Loucy (cell line): ENCODE measurements at regions not wholly inside any gene's neighbourhood (a gene's known extent, or its start where the extent isn't known, plus 50 kb on each side); places are given as distances from the start of the nearest gene placed in this dataset.

ENCODE experiments used
- H2AFZ ChIP-seq: fragments of 200-600 bp; sonication (generic); 2 replicates; pipeline ENCODE4 v1.6.0; 2016; ENCODE audit warnings: antibody characterized with exemption, mild to moderate bottlenecking, low read length, moderate library complexity
- H3F3A ChIP-seq: fragments of 200-600 bp; 2 replicates; pipeline ENCODE4 v1.6.0; 2016; ENCODE audit warnings: antibody characterized with exemption, low read depth, mild to moderate bottlenecking
- H3K27me3 ChIP-seq: fragments of 200-600 bp; sonication (generic); 2 replicates; pipeline ENCODE4 v1.6.1; 2014; ENCODE audit warnings: low read length, mild to moderate bottlenecking; ENCODE audit not compliant: insufficient read depth, poor library complexity, severe bottlenecking
- H3K36me3 ChIP-seq: fragments of 200-600 bp; sonication (generic); 2 replicates; pipeline ENCODE4 v1.6.1; 2016; ENCODE audit warnings: low read length; ENCODE audit not compliant: insufficient read depth
- H3K4me1 ChIP-seq: fragments of 200-600 bp; sonication (generic); 2 replicates; pipeline ENCODE4 v1.5.1; 2014; ENCODE audit warnings: low read length, mild to moderate bottlenecking; ENCODE audit not compliant: insufficient read depth, poor library complexity, severe bottlenecking
- H3K4me2 ChIP-seq: fragments of 200-600 bp; sonication (generic); 2 replicates; pipeline ENCODE4 v1.6.0; 2014; ENCODE audit warnings: antibody characterized with exemption, low read length, low read depth, mild to moderate bottlenecking; ENCODE audit not compliant: poor library complexity, severe bottlenecking
- H3K4me3 ChIP-seq: fragments of 200-600 bp; sonication (generic); 2 replicates; pipeline ENCODE4 v1.5.1; 2014; ENCODE audit warnings: low read length, mild to moderate bottlenecking, mixed read lengths; ENCODE audit not compliant: poor library complexity, severe bottlenecking
- H3K79me2 ChIP-seq: fragments of 200-600 bp; sonication (generic); 2 replicates; pipeline ENCODE4 v1.6.1; 2014; ENCODE audit warnings: low read length; ENCODE audit not compliant: insufficient read depth
- H3K9ac ChIP-seq: fragments of 200-600 bp; sonication (generic); 2 replicates; pipeline ENCODE4 v1.6.0; 2014; ENCODE audit warnings: mild to moderate bottlenecking, low read depth, low read length, moderate library complexity; ENCODE audit not compliant: poor library complexity, severe bottlenecking
- H3K9me2 ChIP-seq: fragments of 200-600 bp; sonication (generic); replicated peaks from 2 replicates; pipeline ENCODE4 v1.6.1; 2016; ENCODE audit warnings: low read depth, low read length, mixed read lengths
- H3K9me3 ChIP-seq: fragments of 200-600 bp; sonication (generic); 2 replicates; pipeline ENCODE4 v1.6.1; 2014; ENCODE audit warnings: mild to moderate bottlenecking, antibody characterized with exemption, low read length, low read depth; ENCODE audit not compliant: insufficient read depth
- H4K20me1 ChIP-seq: fragments of 200-600 bp; sonication (generic); 2 replicates; pipeline ENCODE4 v1.6.0; 2014; ENCODE audit warnings: antibody characterized with exemption, low read length, mild to moderate bottlenecking; ENCODE audit not compliant: insufficient read depth, poor library complexity, severe bottlenecking
- CTCF ChIP-seq: fragments of 200-600 bp; sonication (generic); conservative IDR thresholded peaks from 2 replicates; pipeline ENCODE4 v1.5.1; 2014; ENCODE audit warnings: mild to moderate bottlenecking, antibody characterized with exemption, low read length
- EZH2phosphoT487 ChIP-seq: fragments of 200-600 bp; IDR thresholded peaks from 2 replicates; pipeline ENCODE4 v1.6.1; 2018; ENCODE audit warnings: antibody characterized with exemption, mild to moderate bottlenecking, moderate library complexity, borderline replicate concordance

GRCh38 chr3:147483578-147483977, 74.4 kb downstream of the ZIC1 start:
- Histone ChIP-seq H3K4me1 (no peaks in the 10 kb centered on the region), H3K36me3 (no peaks in the 10 kb centered on the region), H3K79me2 (no peaks in the 10 kb centered on the region), H3F3A (no peaks in the 10 kb centered on the region), H3K9ac (no peak overlapping the region), H3K4me3 (no peak overlapping the region), H3K27me3 (no peaks in the 10 kb centered on the region), H4K20me1 (no peaks in the 10 kb centered on the region), H3K4me2 (no peak overlapping the region), H2AFZ (no peak overlapping the region), H3K9me2 (no peaks in the 10 kb centered on the region), H3K9me3 (no peaks in the 10 kb centered on the region)
- TF ChIP-seq EZH2phosphoT487 = no peak
- no peak for TF ChIP-seq CTCF

GRCh38 chr3:147493065-147493464, 83.9 kb downstream of the ZIC1 start:
- no peaks in the 10 kb centered on the region for H3F3A ChIP-seq
- no peak overlapping the region for H2AFZ ChIP-seq
- no peaks in the 10 kb centered on the region for H3K27me3 ChIP-seq
- H3K4me1 ChIP-seq = no peaks in the 10 kb centered on the region
- H3K9me3 ChIP-seq = no peaks in the 10 kb centered on the region
- no peak overlapping the region for H3K4me2 ChIP-seq
- H3K9me2 ChIP-seq = no peaks in the 10 kb centered on the region
- H3K36me3 ChIP-seq = no peaks in the 10 kb centered on the region
- no peaks in the 10 kb centered on the region for H4K20me1 ChIP-seq
- no peak overlapping the region for H3K4me3 ChIP-seq
- TF ChIP-seq CTCF = no peak
- no peak for TF ChIP-seq EZH2phosphoT487
- no peak overlapping the region for H3K9ac ChIP-seq
- H3K79me2 ChIP-seq = no peaks in the 10 kb centered on the region

GRCh38 chr3:147493666-147494065, 84.5 kb downstream of the ZIC1 start:
- H3K9ac ChIP-seq = no peak overlapping the region
- H3K9me2 ChIP-seq = no peaks in the 10 kb centered on the region
- H3K9me3 ChIP-seq = no peaks in the 10 kb centered on the region
- no peaks in the 10 kb centered on the region for H3K79me2 ChIP-seq
- no peaks in the 10 kb centered on the region for H4K20me1 ChIP-seq
- no peaks in the 10 kb centered on the region for H3K27me3 ChIP-seq
- no peak overlapping the region for H2AFZ ChIP-seq
- no peaks in the 10 kb centered on the region for H3F3A ChIP-seq
- no peaks in the 10 kb centered on the region for H3K36me3 ChIP-seq
- no peak for TF ChIP-seq EZH2phosphoT487
- no peak for TF ChIP-seq CTCF
- H3K4me3 ChIP-seq = no peak overlapping the region
- no peak overlapping the region for H3K4me2 ChIP-seq
- no peaks in the 10 kb centered on the region for H3K4me1 ChIP-seq
